Dendritic cell treated with granulocyte-macrophage colony-stimulating factor and Interleukin-4, amounts not matched to agents 40 ng/mL and 50 ng/mL, for 4 days (primary cell): ENCODE measurements at regions not wholly inside any gene's neighbourhood (a gene's known extent, or its start where the extent isn't known, plus 50 kb on each side); places are given as distances from the start of the nearest gene placed in this dataset.

Experiments
- H3K27ac Mint-ChIP-seq: one replicate; pipeline ENCODE4 v1.8.0; 2022; ENCODE audit warnings: mild to moderate bottlenecking, mixed read lengths
- H3K27me3 Mint-ChIP-seq: one replicate; pipeline ENCODE4 v1.8.0; 2022; ENCODE audit warnings: mild to moderate bottlenecking, mixed read lengths
- H3K36me3 Mint-ChIP-seq: one replicate; pipeline ENCODE4 v1.8.0; 2022; ENCODE audit warnings: low read depth, mixed read lengths
- H3K4me1 Mint-ChIP-seq: one replicate; pipeline ENCODE4 v1.8.0; 2022; ENCODE audit warnings: low read depth, mixed read lengths
- H3K4me3 Mint-ChIP-seq: one replicate; pipeline ENCODE4 v1.8.0; 2022; ENCODE audit warnings: mild to moderate bottlenecking, moderate library complexity, mixed read lengths
- H3K9me3 Mint-ChIP-seq: one replicate; pipeline ENCODE4 v1.8.0; 2022; ENCODE audit warnings: mixed read lengths
- intact Hi-C: fragments of 100-400 bp; cut with micrococcal nuclease; formaldehyde crosslinking; loops from one replicate; pipeline ENCODE4 v1.15.0; 2022

DNA sequence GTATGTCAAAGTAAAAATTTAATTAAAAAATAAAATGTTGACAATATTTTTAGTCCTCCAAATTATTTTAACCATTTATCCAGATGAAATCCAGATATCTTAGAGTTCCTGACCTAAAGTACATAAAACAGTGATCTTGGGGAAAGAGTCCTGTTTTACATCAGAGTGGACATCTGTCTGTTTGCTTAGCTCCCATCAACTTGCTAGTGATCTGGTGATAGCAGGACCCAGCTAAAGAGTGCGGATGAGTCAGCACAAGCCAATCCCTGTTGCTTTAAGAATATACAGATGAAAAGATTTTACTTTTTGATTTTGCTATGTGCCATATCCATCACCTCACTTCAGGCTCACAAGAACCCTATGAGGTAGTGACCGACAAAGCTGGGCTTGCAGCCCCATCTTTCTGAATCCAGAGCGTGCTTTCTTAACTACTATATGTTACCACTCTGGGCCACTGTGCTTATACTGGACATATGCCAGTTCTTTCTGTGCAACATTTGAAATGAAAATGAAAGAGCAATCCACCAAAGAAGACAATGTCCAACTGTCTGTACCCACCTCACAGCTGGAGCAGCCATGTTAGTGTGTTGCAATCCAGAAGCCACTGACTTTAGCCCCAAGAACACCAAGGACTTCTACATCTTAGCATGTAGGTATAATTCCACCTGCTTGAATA lies 167.6 kb upstream of the SESN3 start:
- no peaks in the 10 kb centered on the region for H3K27me3 Mint-ChIP-seq

GRCh38 chr11:95392644-95393043 lies 161.6 kb upstream of the SESN3 start:
- intact Hi-C loops = no loop called here
- H3K4me1 Mint-ChIP-seq = peaks cover 5% of the 10 kb centered on the region
- H3K36me3 Mint-ChIP-seq = no peaks in the 10 kb centered on the region
- H3K27me3 Mint-ChIP-seq = no peaks in the 10 kb centered on the region
- no peaks in the 10 kb centered on the region for H3K9me3 Mint-ChIP-seq
- H3K4me3 Mint-ChIP-seq = no peak overlapping the region
- H3K27ac Mint-ChIP-seq = no peak overlapping the region

More for the DNA sequence above, 167.6 kb upstream of the SESN3 start:
- Mint-ChIP-seq H3K9me3 (no peaks in the 10 kb centered on the region), H3K4me3 (no peak overlapping the region), H3K27ac (no peak overlapping the region), H3K36me3 (no peaks in the 10 kb centered on the region), H3K4me1 (peaks cover 6% of the 10 kb centered on the region)
- intact Hi-C loops = no loop called here

- intact Hi-C loops = no loop called here
- H3K9me3 Mint-ChIP-seq = no peaks in the 10 kb centered on the region
- H3K4me3 Mint-ChIP-seq = no peak overlapping the region
- H3K4me1 Mint-ChIP-seq = peaks cover 5% of the 10 kb centered on the region
- no peak overlapping the region for H3K27ac Mint-ChIP-seq
- H3K27me3 Mint-ChIP-seq = no peaks in the 10 kb centered on the region
- H3K36me3 Mint-ChIP-seq = no peaks in the 10 kb centered on the region
These were observed 158.4 kb upstream of the SESN3 start for GRCh38 chr11:95389427-95389826.

- no peaks in the 10 kb centered on the region for H3K9me3 Mint-ChIP-seq
- H3K27ac Mint-ChIP-seq = no peak overlapping the region
- no peaks in the 10 kb centered on the region for H3K36me3 Mint-ChIP-seq
- no peaks in the 10 kb centered on the region for H3K27me3 Mint-ChIP-seq
- H3K4me3 Mint-ChIP-seq = no peak overlapping the region
- H3K4me1 Mint-ChIP-seq = peaks cover 5% of the 10 kb centered on the region
- intact Hi-C loops = no loop called here
These were observed 157.1 kb upstream of the SESN3 start for GRCh38 chr11:95388086-95388485.

GRCh38 chr11:95387325-95387724 lies 156.3 kb upstream of the SESN3 start:
- Mint-ChIP-seq H3K9me3 (no peaks in the 10 kb centered on the region), H3K27me3 (no peaks in the 10 kb centered on the region), H3K4me3 (no peak overlapping the region), H3K36me3 (no peaks in the 10 kb centered on the region), H3K4me1 (peaks cover 5% of the 10 kb centered on the region), H3K27ac (no peak overlapping the region)
- intact Hi-C loops = no loop called here

GRCh38 chr11:95385577-95385976 lies 154.6 kb upstream of the SESN3 start:
- H3K9me3 Mint-ChIP-seq = no peaks in the 10 kb centered on the region
- intact Hi-C loops = no loop called here
- H3K4me3 Mint-ChIP-seq = no peak overlapping the region
- no peaks in the 10 kb centered on the region for H3K36me3 Mint-ChIP-seq
- H3K4me1 Mint-ChIP-seq = peaks cover 5% of the 10 kb centered on the region
- H3K27ac Mint-ChIP-seq = no peak overlapping the region
- no peaks in the 10 kb centered on the region for H3K27me3 Mint-ChIP-seq

GRCh38 chr11:95379479-95379878 lies 148.5 kb upstream of the SESN3 start:
- no peaks in the 10 kb centered on the region for H3K36me3 Mint-ChIP-seq
- no peaks in the 10 kb centered on the region for H3K4me1 Mint-ChIP-seq
- H3K27ac Mint-ChIP-seq = no peak overlapping the region
- no peak overlapping the region for H3K4me3 Mint-ChIP-seq
- no peaks in the 10 kb centered on the region for H3K27me3 Mint-ChIP-seq
- H3K9me3 Mint-ChIP-seq = no peaks in the 10 kb centered on the region
- intact Hi-C loops = no loop called here

DNA sequence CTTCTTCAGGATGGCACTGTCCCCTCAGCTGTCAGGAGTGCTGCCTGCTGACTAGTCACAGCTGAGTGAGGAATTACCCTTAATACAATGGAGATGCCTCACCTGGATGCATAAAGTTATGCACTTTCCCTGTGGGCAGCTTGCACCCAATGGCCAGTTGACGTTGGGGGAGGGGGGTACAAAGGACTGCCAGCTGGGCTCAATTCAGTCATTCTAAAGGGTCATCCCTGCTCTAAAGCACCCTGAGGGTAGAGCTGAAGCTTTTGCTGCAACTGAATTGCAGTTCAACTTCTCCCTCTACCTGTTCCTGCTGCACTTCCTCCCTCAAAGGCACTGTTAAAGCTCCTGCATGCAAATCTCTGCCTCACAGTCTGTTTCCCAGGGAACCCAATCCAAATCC lies 147.8 kb upstream of the SESN3 start:
- intact Hi-C loops = no loop called here
- no peak overlapping the region for H3K4me3 Mint-ChIP-seq
- no peak overlapping the region for H3K27ac Mint-ChIP-seq
- H3K9me3 Mint-ChIP-seq = no peaks in the 10 kb centered on the region
- no peaks in the 10 kb centered on the region for H3K27me3 Mint-ChIP-seq
- H3K36me3 Mint-ChIP-seq = no peaks in the 10 kb centered on the region
- H3K4me1 Mint-ChIP-seq = no peaks in the 10 kb centered on the region

GRCh38 chr11:95378111-95378510 lies 147.1 kb upstream of the SESN3 start:
- H3K27ac Mint-ChIP-seq = no peak overlapping the region
- H3K4me3 Mint-ChIP-seq = no peak overlapping the region
- no peaks in the 10 kb centered on the region for H3K9me3 Mint-ChIP-seq
- H3K4me1 Mint-ChIP-seq = no peaks in the 10 kb centered on the region
- H3K27me3 Mint-ChIP-seq = no peaks in the 10 kb centered on the region
- intact Hi-C loops = no loop called here
- no peaks in the 10 kb centered on the region for H3K36me3 Mint-ChIP-seq

DNA sequence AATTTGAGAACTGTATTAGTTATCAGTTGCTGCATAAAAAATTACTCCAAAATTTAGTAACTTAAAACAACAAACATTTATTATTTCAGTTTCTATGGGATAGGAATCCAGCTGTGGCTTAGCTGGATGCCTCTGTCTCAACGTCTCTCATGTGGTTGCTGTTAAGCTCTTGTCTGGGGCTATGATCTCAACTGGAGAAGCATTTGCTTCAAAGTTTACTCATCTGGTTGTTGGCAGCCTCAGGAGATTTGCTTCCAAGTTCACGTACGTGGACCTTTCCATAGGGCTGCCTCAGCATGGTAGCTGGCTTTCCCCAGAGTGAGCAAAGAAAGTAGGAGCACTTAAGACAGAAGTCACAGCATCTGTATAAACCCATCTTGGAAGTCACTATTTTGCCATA lies 144.9 kb upstream of the SESN3 start:
- no peaks in the 10 kb centered on the region for H3K36me3 Mint-ChIP-seq

GRCh38 chr11:95375451-95375850 lies 144.4 kb upstream of the SESN3 start:
- H3K36me3 Mint-ChIP-seq = no peaks in the 10 kb centered on the region
- no peaks in the 10 kb centered on the region for H3K27me3 Mint-ChIP-seq
- H3K9me3 Mint-ChIP-seq = no peaks in the 10 kb centered on the region
- H3K4me3 Mint-ChIP-seq = no peak overlapping the region
- intact Hi-C loops = no loop called here
- peaks cover 16% of the 10 kb centered on the region for H3K4me1 Mint-ChIP-seq
- H3K27ac Mint-ChIP-seq = no peak overlapping the region

More for the DNA sequence above, 144.9 kb upstream of the SESN3 start:
- no peaks in the 10 kb centered on the region for H3K27me3 Mint-ChIP-seq
- no peak overlapping the region for H3K4me3 Mint-ChIP-seq
- H3K9me3 Mint-ChIP-seq = no peaks in the 10 kb centered on the region
- intact Hi-C loops = no loop called here
- H3K4me1 Mint-ChIP-seq = peaks cover 12% of the 10 kb centered on the region
- no peak overlapping the region for H3K27ac Mint-ChIP-seq

- Mint-ChIP-seq H3K4me1 (peaks cover 20% of the 10 kb centered on the region), H3K9me3 (no peaks in the 10 kb centered on the region), H3K4me3 (no peak overlapping the region), H3K27me3 (no peaks in the 10 kb centered on the region), H3K36me3 (no peaks in the 10 kb centered on the region), H3K27ac (no peak overlapping the region)
- intact Hi-C loops = no loop called here
These were observed 143.1 kb upstream of the SESN3 start for GRCh38 chr11:95374105-95374504.

- no peaks in the 10 kb centered on the region for H3K27me3 Mint-ChIP-seq
- H3K4me3 Mint-ChIP-seq = no peak overlapping the region
- peaks cover 20% of the 10 kb centered on the region for H3K4me1 Mint-ChIP-seq
- H3K36me3 Mint-ChIP-seq = no peaks in the 10 kb centered on the region
- no peaks in the 10 kb centered on the region for H3K9me3 Mint-ChIP-seq
- intact Hi-C loops = no loop called here
- H3K27ac Mint-ChIP-seq = no peak overlapping the region
These were observed 142.2 kb upstream of the SESN3 start for GRCh38 chr11:95373241-95373640.

DNA sequence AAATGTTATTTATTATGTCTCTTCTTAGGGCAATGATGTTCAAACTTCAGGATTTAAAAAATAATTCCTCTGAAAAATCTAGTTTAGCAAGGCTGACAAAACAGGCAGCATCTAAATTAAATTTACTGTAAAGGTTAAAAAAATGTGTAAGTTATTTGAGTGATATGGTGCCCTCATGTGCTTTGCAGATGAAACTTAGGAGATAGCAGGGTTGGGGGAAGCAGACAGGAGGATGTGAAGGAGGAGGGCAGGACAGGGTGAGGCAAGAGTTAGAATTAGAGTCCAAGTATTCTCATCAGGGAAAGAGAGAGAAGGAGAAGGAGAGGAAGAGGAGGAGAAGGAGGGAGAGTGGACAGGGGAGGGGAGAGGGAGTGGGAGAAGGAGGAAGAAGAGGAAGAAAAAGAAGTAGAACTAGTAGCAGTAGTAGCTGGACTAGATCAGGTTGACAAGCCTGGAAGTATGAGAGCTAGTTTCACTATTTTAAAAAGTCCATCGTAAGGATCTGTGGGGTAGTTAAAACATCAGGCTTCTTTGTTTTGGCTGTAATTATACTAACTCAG lies 141.2 kb upstream of the SESN3 start:
- Mint-ChIP-seq H3K27ac (peak overlapping the region; percentile 31), H3K4me1 (peaks cover 20% of the 10 kb centered on the region), H3K9me3 (no peaks in the 10 kb centered on the region), H3K36me3 (no peaks in the 10 kb centered on the region), H3K27me3 (no peaks in the 10 kb centered on the region), H3K4me3 (no peak overlapping the region)
- intact Hi-C loops = no loop called here

- intact Hi-C loops = no loop called here
- no peaks in the 10 kb centered on the region for H3K9me3 Mint-ChIP-seq
- no peak overlapping the region for H3K4me3 Mint-ChIP-seq
- H3K27ac Mint-ChIP-seq = no peak overlapping the region
- no peaks in the 10 kb centered on the region for H3K36me3 Mint-ChIP-seq
- H3K27me3 Mint-ChIP-seq = no peaks in the 10 kb centered on the region
- H3K4me1 Mint-ChIP-seq = peaks cover 20% of the 10 kb centered on the region
These were observed 140.2 kb upstream of the SESN3 start for GRCh38 chr11:95371153-95371552.
